ENCODE measurements at regions not wholly inside any gene's neighbourhood (a gene's known extent, or its start where the extent isn't known, plus 50 kb on each side); places are given as distances from the start of the nearest gene placed in this dataset.

- no peak overlapping the region for H3K27ac ChIP-seq (ENCODE audit: low read depth, low read length)
- H3K79me2 ChIP-seq (ENCODE audit: insufficient read depth, low read length) = no peaks in the 10 kb centered on the region
- no peak for TF ChIP-seq CTCF (IDR thresholded peaks at IDR 0.05; ENCODE audit: extremely low read depth, low read depth, low read length)
- no peak overlapping the region for H2AFZ ChIP-seq (ENCODE audit: low read length)
- no peaks in the 10 kb centered on the region for H4K20me1 ChIP-seq (ENCODE audit: insufficient read depth, low read length)
- H3K27me3 ChIP-seq (ENCODE audit: insufficient read depth, low read length) = no peaks in the 10 kb centered on the region
- no peak overlapping the region for H3K4me3 ChIP-seq (ENCODE audit: insufficient read depth, low read length)
- H3K36me3 ChIP-seq (ENCODE audit: insufficient read depth, low read length) = no peaks in the 10 kb centered on the region
- no peaks in the 10 kb centered on the region for H3K4me1 ChIP-seq (ENCODE audit: insufficient read depth, low read length)
- no peak for DNase-seq (ENCODE audit: insufficient read length, low spot score, missing footprints)
- no peaks in the 10 kb centered on the region for H3K9me3 ChIP-seq (ENCODE audit: low read depth, low read length)
- H3K4me2 ChIP-seq (ENCODE audit: insufficient read depth, low read length) = no peak overlapping the region
Measured at GRCh38 chr2:104371087-104371781, 482.7 kb upstream of the POU3F3 start.

- Histone ChIP-seq H3K4me1 (ENCODE audit: insufficient read depth, low read length) (no peaks in the 10 kb centered on the region), H3K4me2 (ENCODE audit: insufficient read depth, low read length) (no peak overlapping the region), H3K4me3 (ENCODE audit: insufficient read depth, low read length) (no peak overlapping the region), H3K9me3 (ENCODE audit: low read depth, low read length) (no peaks in the 10 kb centered on the region), H3K36me3 (ENCODE audit: insufficient read depth, low read length) (no peaks in the 10 kb centered on the region), H3K79me2 (ENCODE audit: insufficient read depth, low read length) (no peaks in the 10 kb centered on the region), H4K20me1 (ENCODE audit: insufficient read depth, low read length) (no peaks in the 10 kb centered on the region), H2AFZ (ENCODE audit: low read length) (no peak overlapping the region), H3K27ac (ENCODE audit: low read depth, low read length) (no peak overlapping the region), H3K27me3 (ENCODE audit: insufficient read depth, low read length) (no peaks in the 10 kb centered on the region)
- TF ChIP-seq CTCF (IDR thresholded peaks at IDR 0.05; ENCODE audit: extremely low read depth, low read depth, low read length) = no peak
- no peak for DNase-seq (ENCODE audit: insufficient read length, low spot score, missing footprints)
Measured at GRCh38 chr2:104375206-104375605, 478.7 kb upstream of the POU3F3 start.

GRCh38 chr2:104378853-104379374, 475.0 kb upstream of the POU3F3 start:
- no peak for TF ChIP-seq CTCF (IDR thresholded peaks at IDR 0.05; ENCODE audit: extremely low read depth, low read depth, low read length)
- Histone ChIP-seq H3K27ac (ENCODE audit: low read depth, low read length) (no peak overlapping the region), H3K79me2 (ENCODE audit: insufficient read depth, low read length) (no peaks in the 10 kb centered on the region), H3K4me3 (ENCODE audit: insufficient read depth, low read length) (no peak overlapping the region), H4K20me1 (ENCODE audit: insufficient read depth, low read length) (no peaks in the 10 kb centered on the region), H3K36me3 (ENCODE audit: insufficient read depth, low read length) (no peaks in the 10 kb centered on the region), H3K4me1 (ENCODE audit: insufficient read depth, low read length) (no peaks in the 10 kb centered on the region), H3K9me3 (ENCODE audit: low read depth, low read length) (peaks cover 4% of the 10 kb centered on the region), H3K4me2 (ENCODE audit: insufficient read depth, low read length) (no peak overlapping the region), H2AFZ (ENCODE audit: low read length) (no peak overlapping the region), H3K27me3 (ENCODE audit: insufficient read depth, low read length) (no peaks in the 10 kb centered on the region)
- DNase-seq (ENCODE audit: insufficient read length, low spot score, missing footprints) = no peak

- Histone ChIP-seq H2AFZ (ENCODE audit: low read length) (no peak overlapping the region), H3K27ac (ENCODE audit: low read depth, low read length) (no peak overlapping the region), H3K4me3 (ENCODE audit: insufficient read depth, low read length) (no peak overlapping the region), H4K20me1 (ENCODE audit: insufficient read depth, low read length) (no peaks in the 10 kb centered on the region), H3K4me2 (ENCODE audit: insufficient read depth, low read length) (no peak overlapping the region), H3K27me3 (ENCODE audit: insufficient read depth, low read length) (no peaks in the 10 kb centered on the region), H3K79me2 (ENCODE audit: insufficient read depth, low read length) (no peaks in the 10 kb centered on the region), H3K9me3 (ENCODE audit: low read depth, low read length) (peaks cover 7% of the 10 kb centered on the region), H3K36me3 (ENCODE audit: insufficient read depth, low read length) (no peaks in the 10 kb centered on the region), H3K4me1 (ENCODE audit: insufficient read depth, low read length) (no peaks in the 10 kb centered on the region)
- no peak for TF ChIP-seq CTCF (IDR thresholded peaks at IDR 0.05; ENCODE audit: extremely low read depth, low read depth, low read length)
- DNase-seq (ENCODE audit: insufficient read length, low spot score, missing footprints) = no peak
Measured at GRCh38 chr2:104384961-104385360, 469.0 kb upstream of the POU3F3 start.
